Spinal cord (tissue), 9 donors: ENCODE measurements at regions not wholly inside any gene's neighbourhood (a gene's known extent, or its start where the extent isn't known, plus 50 kb on each side); places are given as distances from the start of the nearest gene placed in this dataset.

Experiments
- DNase-seq, 6 donors: peaks; one replicate each; pipeline versions ENCODE4 v3.0.0 to v3.0.0-alpha.2; 2013 to 2015; ENCODE audit warnings: low spot score in 6 of 6, low read depth in 4 of 6
- H3K27ac ChIP-seq: one replicate; pipeline ENCODE4 v1.5.1; 2013; ENCODE audit warnings: low read depth, low read length, control low read depth
- H3K27me3 ChIP-seq: one replicate; pipeline ENCODE4 v1.6.1; 2013; ENCODE audit warnings: low read length; ENCODE audit not compliant: control insufficient read depth, insufficient read depth
- H3K36me3 ChIP-seq: one replicate; pipeline ENCODE4 v1.6.1; 2013; ENCODE audit warnings: low read length; ENCODE audit not compliant: control insufficient read depth, insufficient read depth
- H3K4me1 ChIP-seq: one replicate; pipeline ENCODE4 v1.6.1; 2013; ENCODE audit warnings: low read length; ENCODE audit not compliant: control insufficient read depth, insufficient read depth
- H3K4me3 ChIP-seq: one replicate; pipeline ENCODE4 v1.5.1; 2013; ENCODE audit warnings: low read depth, low read length, control low read depth
- H3K9me3 ChIP-seq: one replicate; pipeline ENCODE4 v1.6.1; 2013; ENCODE audit warnings: low read length; ENCODE audit not compliant: control insufficient read depth, insufficient read depth
- WGBS: methylation state at CpG from one replicate; pipeline ENCODE4 v1.1.5; 2013; ENCODE audit warnings: missing lambda C conversion rate; ENCODE audit not compliant: insufficient coverage; 5-methylcytosine and 5-hydroxymethylcytosine counted together
- donor health status: healthy.

- H3K27me3 ChIP-seq, result no peaks in the 10 kb centered on the region
- H3K4me1 ChIP-seq, result no peaks in the 10 kb centered on the region
- H3K27ac ChIP-seq, result no peak overlapping the region
- no peaks in the 10 kb centered on the region for H3K36me3 ChIP-seq
- no peak overlapping the region for H3K4me3 ChIP-seq
- no peak for DNase-seq
- 96% methylated on average over 2 of the region's 3 CpGs for WGBS
- H3K9me3 ChIP-seq, result no peaks in the 10 kb centered on the region
Measured at GRCh38 chr20:52652271-52652670, 319.9 kb upstream of the TSHZ2 start.

GRCh38 chr20:52649727-52650126 lies 322.4 kb upstream of the TSHZ2 start:
- Histone ChIP-seq H3K27ac (no peak overlapping the region), H3K27me3 (no peaks in the 10 kb centered on the region), H3K9me3 (no peaks in the 10 kb centered on the region), H3K36me3 (no peaks in the 10 kb centered on the region), H3K4me3 (no peak overlapping the region), H3K4me1 (no peaks in the 10 kb centered on the region)
- DNase-seq, result no peak

GRCh38 chr20:52645822-52646221 lies 326.3 kb upstream of the TSHZ2 start:
- H3K4me3 ChIP-seq, result no peak overlapping the region
- H3K9me3 ChIP-seq, result no peaks in the 10 kb centered on the region
- H3K36me3 ChIP-seq, result no peaks in the 10 kb centered on the region
- no peak overlapping the region for H3K27ac ChIP-seq
- H3K27me3 ChIP-seq, result no peaks in the 10 kb centered on the region
- no peak for DNase-seq
- no peaks in the 10 kb centered on the region for H3K4me1 ChIP-seq
- no CpG with 5 or more reads among the region's 1 CpG for WGBS

GRCh38 chr20:52643034-52643433 lies 329.1 kb upstream of the TSHZ2 start:
- DNase-seq, result peak in 1 of 6 donors; percentile 67
- WGBS, result no CpG with 5 or more reads among the region's 3 CpGs

GRCh38 chr20:52637201-52637600 lies 335.0 kb upstream of the TSHZ2 start:
- no peaks in the 10 kb centered on the region for H3K4me1 ChIP-seq
- no peaks in the 10 kb centered on the region for H3K27me3 ChIP-seq
- no peak overlapping the region for H3K27ac ChIP-seq
- H3K4me3 ChIP-seq, result no peak overlapping the region
- no peak for DNase-seq
- H3K9me3 ChIP-seq, result no peaks in the 10 kb centered on the region
- WGBS, result 100% methylated on average over 2 of the region's 3 CpGs
- H3K36me3 ChIP-seq, result no peaks in the 10 kb centered on the region

More at GRCh38 chr20:52643034-52643433, 329.1 kb upstream of the TSHZ2 start:
- H3K27me3 ChIP-seq, result no peaks in the 10 kb centered on the region
- H3K4me3 ChIP-seq, result no peak overlapping the region
- no peaks in the 10 kb centered on the region for H3K9me3 ChIP-seq
- no peaks in the 10 kb centered on the region for H3K4me1 ChIP-seq
- H3K36me3 ChIP-seq, result no peaks in the 10 kb centered on the region
- no peak overlapping the region for H3K27ac ChIP-seq

- no peaks in the 10 kb centered on the region for H3K27me3 ChIP-seq
- no peak overlapping the region for H3K4me3 ChIP-seq
- 85% methylated on average over 4 of the region's 4 CpGs for WGBS
- H3K36me3 ChIP-seq, result no peaks in the 10 kb centered on the region
- no peak overlapping the region for H3K27ac ChIP-seq
- no peak for DNase-seq
- H3K4me1 ChIP-seq, result no peaks in the 10 kb centered on the region
- peaks cover 2% of the 10 kb centered on the region for H3K9me3 ChIP-seq
Measured at GRCh38 chr20:52631469-52631868, 340.7 kb upstream of the TSHZ2 start.

GRCh38 chr20:52630138-52630537 lies 342.0 kb upstream of the TSHZ2 start:
- no peak for DNase-seq
- Histone ChIP-seq H3K9me3 (peaks cover 2% of the 10 kb centered on the region), H3K4me3 (no peak overlapping the region), H3K36me3 (no peaks in the 10 kb centered on the region), H3K27me3 (no peaks in the 10 kb centered on the region), H3K4me1 (no peaks in the 10 kb centered on the region), H3K27ac (no peak overlapping the region)
- WGBS, result 45% methylated on average over 2 of the region's 2 CpGs

- no peak for DNase-seq
- Histone ChIP-seq H3K36me3 (no peaks in the 10 kb centered on the region), H3K9me3 (no peaks in the 10 kb centered on the region), H3K27me3 (no peaks in the 10 kb centered on the region), H3K4me1 (peaks cover 4% of the 10 kb centered on the region), H3K27ac (no peak overlapping the region), H3K4me3 (no peak overlapping the region)
- 68% methylated on average over 2 of the region's 4 CpGs for WGBS
Measured at GRCh38 chr20:52624281-52624680, 347.9 kb upstream of the TSHZ2 start.

GRCh38 chr20:52622081-52622480 lies 350.1 kb upstream of the TSHZ2 start:
- no peak overlapping the region for H3K27ac ChIP-seq
- no peaks in the 10 kb centered on the region for H3K9me3 ChIP-seq
- peaks cover 5% of the 10 kb centered on the region for H3K4me1 ChIP-seq
- H3K36me3 ChIP-seq, result no peaks in the 10 kb centered on the region
- H3K27me3 ChIP-seq, result no peaks in the 10 kb centered on the region
- no peak overlapping the region for H3K4me3 ChIP-seq
- no peak for DNase-seq

- H3K4me3 ChIP-seq, result no peak overlapping the region
Measured at GRCh38 chr20:52621401-52621800, 350.8 kb upstream of the TSHZ2 start.

More at GRCh38 chr20:52621401-52621800, 350.8 kb upstream of the TSHZ2 start:
- DNase-seq, result no peak
- H3K36me3 ChIP-seq, result no peaks in the 10 kb centered on the region
- 83% methylated on average over 1 of the region's 2 CpGs for WGBS
- no peak overlapping the region for H3K27ac ChIP-seq
- H3K27me3 ChIP-seq, result no peaks in the 10 kb centered on the region
- peaks cover 10% of the 10 kb centered on the region for H3K4me1 ChIP-seq
- H3K9me3 ChIP-seq, result no peaks in the 10 kb centered on the region
